ENCODE measurements at regions not wholly inside any gene's neighbourhood (a gene's known extent, or its start where the extent isn't known, plus 50 kb on each side); places are given as distances from the start of the nearest gene placed in this dataset.

DNA sequence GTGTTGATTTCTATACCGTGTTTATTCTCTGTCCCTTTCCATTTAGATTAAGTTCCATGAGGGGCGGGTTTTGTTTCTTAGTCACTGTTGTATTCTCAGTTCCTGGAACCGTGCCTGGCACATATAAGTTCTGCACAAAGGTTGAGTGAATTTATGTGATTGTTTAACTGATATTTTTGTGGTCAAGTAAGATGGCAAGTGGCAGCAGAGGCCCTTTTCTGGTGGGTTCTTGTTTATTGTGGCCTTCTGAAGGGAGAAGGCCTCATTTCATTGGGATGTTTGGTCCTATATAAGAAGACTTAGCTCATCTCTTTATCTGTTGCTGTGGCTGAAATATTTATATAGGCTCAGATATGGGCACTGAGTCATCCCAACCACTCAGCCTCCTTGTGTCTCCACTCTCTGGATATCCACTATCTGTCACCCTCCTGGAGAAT, 262.5 kb downstream of the PSAT1 start:
- H3K4me1 ChIP-seq (replicated peaks in 1 of 2), result no peaks in the 10 kb centered on the region
- no peak overlapping the region for H3K4me3 ChIP-seq
- in situ Hi-C loops (cut with MboI; ENCODE audit: low pct_unique_long_range_greater_than_20kb in 2 of 9, low sequenced_read_pairs in 9 of 9, unreplicated experiment in 9 of 9), result loop anchor here in 1 of 9 experiments (25.0 kb wide), 1 partner anchor 103 kb away; no protein-coding TSS in a partner anchor
- ATAC-seq (replicated peaks in 6 of 8), result no peak
- WGBS, 10 experiments, result 40 to 100% (median 92%) methylated on average over 1 to 3 of the region's 3 CpGs; no CpG with 5 or more reads in 2 of the 10 experiments
- H3K27ac ChIP-seq, result no peak overlapping the region

DNA sequence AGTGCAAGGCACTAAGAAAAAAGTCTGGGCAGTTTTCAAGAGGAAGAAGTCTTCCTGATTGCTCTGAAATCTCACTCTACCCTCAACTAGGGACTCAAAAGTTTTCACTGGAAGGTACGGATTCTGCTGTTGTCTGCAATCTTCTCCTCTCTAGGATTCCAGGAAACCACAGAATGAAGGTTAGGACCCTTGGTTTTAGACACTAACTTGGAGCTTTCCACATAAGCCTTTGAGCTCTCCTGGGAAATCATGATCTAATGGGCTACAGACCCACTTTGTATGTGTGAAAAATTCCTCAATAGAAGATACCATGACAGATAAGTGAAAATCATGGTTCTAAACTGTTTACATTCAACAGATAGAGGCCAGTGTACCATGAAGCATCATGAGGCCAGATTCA, 265.1 kb downstream of the PSAT1 start:
- Histone ChIP-seq H3K4me3 (no peak overlapping the region), H3K4me1 (replicated peaks in 1 of 2) (no peaks in the 10 kb centered on the region), H3K27ac (no peak overlapping the region)
- no peak for ATAC-seq (replicated peaks in 6 of 8)
- WGBS, 10 experiments, result 40 to 90% (median 67%) methylated on average over 1 of the region's 1 CpG; no CpG with 5 or more reads in 6 of the 10 experiments
- in situ Hi-C loops (cut with MboI; ENCODE audit: low pct_unique_long_range_greater_than_20kb in 2 of 9, low sequenced_read_pairs in 9 of 9, unreplicated experiment in 9 of 9), result loop anchor here in 1 of 9 experiments (25.0 kb wide), 1 partner anchor 100 kb away; no protein-coding TSS in a partner anchor

DNA sequence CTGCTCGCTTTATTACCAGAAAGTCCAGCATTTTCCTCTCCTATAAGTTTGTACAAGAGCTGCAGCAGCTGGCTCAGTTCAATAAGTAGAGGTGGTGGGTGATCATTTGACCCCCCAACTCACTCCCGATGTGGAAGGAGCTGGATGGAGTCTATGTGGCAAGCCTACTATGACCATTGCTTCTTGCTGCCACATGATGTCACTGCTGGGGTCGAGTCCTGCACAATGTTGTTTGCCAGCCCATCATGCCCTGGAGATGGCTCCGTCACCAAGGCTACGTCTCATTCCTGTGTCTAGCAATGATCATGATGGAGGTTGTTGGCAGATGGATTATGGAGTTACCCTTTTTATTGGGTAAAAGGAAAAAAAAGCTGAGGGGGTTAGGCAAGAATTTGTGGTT, 266.3 kb downstream of the PSAT1 start:
- H3K27ac ChIP-seq, result no peak overlapping the region
- in situ Hi-C loops (cut with MboI; ENCODE audit: low pct_unique_long_range_greater_than_20kb in 2 of 9, low sequenced_read_pairs in 9 of 9, unreplicated experiment in 9 of 9), result loop anchor here in 1 of 9 experiments (25.0 kb wide), 1 partner anchor 99 kb away; no protein-coding TSS in a partner anchor
- peak in 1 of 8 experiments; percentile 36 for ATAC-seq (replicated peaks in 6 of 8)
- 38 to 100% (median 94%) methylated on average over 1 to 5 of the region's 5 CpGs; no CpG with 5 or more reads in 2 of the 10 experiments for WGBS, 10 experiments
- H3K4me1 ChIP-seq (replicated peaks in 1 of 2), result no peaks in the 10 kb centered on the region
- H3K4me3 ChIP-seq, result no peak overlapping the region

GRCh38 chr9:78565481-78565880, 268.6 kb downstream of the PSAT1 start:
- ATAC-seq (replicated peaks in 6 of 8), result peak in 1 of 8 experiments; percentile 37
- no peak overlapping the region for H3K4me3 ChIP-seq
- WGBS, 10 experiments, result 0 to 90% (median 72%) methylated on average over 1 to 5 of the region's 5 CpGs; no CpG with 5 or more reads in 1 of the 10 experiments
- in situ Hi-C loops (cut with MboI; ENCODE audit: low pct_unique_long_range_greater_than_20kb in 2 of 9, low sequenced_read_pairs in 9 of 9, unreplicated experiment in 9 of 9), result loop anchor here in 1 of 9 experiments (25.0 kb wide), 1 partner anchor 97 kb away; no protein-coding TSS in a partner anchor
- no peak overlapping the region for H3K27ac ChIP-seq
- no peaks in the 10 kb centered on the region for H3K4me1 ChIP-seq (replicated peaks in 1 of 2)

- no peak for ATAC-seq (replicated peaks in 6 of 8)
- H3K4me3 ChIP-seq, result no peak overlapping the region
- 0 to 100% (median 47%) methylated on average over 1 to 2 of the region's 2 CpGs; no CpG with 5 or more reads in 5 of the 10 experiments for WGBS, 10 experiments
- no peak overlapping the region for H3K27ac ChIP-seq
- no peaks in the 10 kb centered on the region for H3K4me1 ChIP-seq (replicated peaks in 1 of 2)
- in situ Hi-C loops (cut with MboI; ENCODE audit: low pct_unique_long_range_greater_than_20kb in 2 of 9, low sequenced_read_pairs in 9 of 9, unreplicated experiment in 9 of 9), result loop anchor here in 1 of 9 experiments (25.0 kb wide), 1 partner anchor 96 kb away; no protein-coding TSS in a partner anchor
Observed at GRCh38 chr9:78566521-78566920, 269.6 kb downstream of the PSAT1 start.

DNA sequence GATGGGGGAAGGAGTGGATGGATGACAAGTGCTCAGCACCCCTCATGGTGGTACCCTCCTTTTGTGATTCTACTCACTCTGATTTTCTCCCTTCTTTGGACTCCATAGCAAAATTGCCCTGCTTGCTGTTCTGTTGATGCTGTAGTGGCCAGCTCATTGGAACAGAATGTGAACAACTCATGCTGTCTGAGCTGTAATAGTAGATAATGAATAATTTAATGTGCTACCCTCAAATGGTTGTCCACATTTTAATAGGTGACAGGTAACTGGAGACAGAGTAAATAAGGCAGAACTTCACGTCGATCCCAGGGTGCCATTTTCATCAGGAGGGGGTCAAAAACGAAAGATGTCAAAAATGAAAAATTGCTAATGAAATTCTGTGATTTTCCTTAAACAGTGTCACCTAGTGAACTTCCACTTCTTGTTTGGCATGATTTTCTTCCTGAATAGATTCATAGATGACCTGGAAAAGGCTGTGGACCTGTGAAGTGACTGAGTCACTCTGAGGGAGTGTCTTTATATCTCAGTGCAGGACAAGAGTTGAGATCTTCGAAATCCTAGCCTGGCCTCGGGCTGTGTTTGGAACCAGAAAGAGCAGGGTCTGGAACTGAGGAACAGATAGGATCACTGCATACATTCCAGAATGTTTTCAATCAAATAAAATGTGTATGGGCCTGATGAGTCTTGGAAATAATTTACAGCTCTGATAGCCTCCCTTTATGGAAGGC, 270.2 kb downstream of the PSAT1 start:
- 75 to 100% (median 95%) methylated on average over 1 to 5 of the region's 5 CpGs; no CpG with 5 or more reads in 3 of the 10 experiments for WGBS, 10 experiments
- ATAC-seq (replicated peaks in 6 of 8), result no peak
- H3K4me1 ChIP-seq (replicated peaks in 1 of 2), result no peaks in the 10 kb centered on the region
- no peak overlapping the region for H3K27ac ChIP-seq
- no peak overlapping the region for H3K4me3 ChIP-seq
- in situ Hi-C loops (cut with MboI; ENCODE audit: low pct_unique_long_range_greater_than_20kb in 2 of 9, low sequenced_read_pairs in 9 of 9, unreplicated experiment in 9 of 9), result loop anchor here in 1 of 9 experiments (25.0 kb wide), 1 partner anchor 95 kb away; no protein-coding TSS in a partner anchor

DNA sequence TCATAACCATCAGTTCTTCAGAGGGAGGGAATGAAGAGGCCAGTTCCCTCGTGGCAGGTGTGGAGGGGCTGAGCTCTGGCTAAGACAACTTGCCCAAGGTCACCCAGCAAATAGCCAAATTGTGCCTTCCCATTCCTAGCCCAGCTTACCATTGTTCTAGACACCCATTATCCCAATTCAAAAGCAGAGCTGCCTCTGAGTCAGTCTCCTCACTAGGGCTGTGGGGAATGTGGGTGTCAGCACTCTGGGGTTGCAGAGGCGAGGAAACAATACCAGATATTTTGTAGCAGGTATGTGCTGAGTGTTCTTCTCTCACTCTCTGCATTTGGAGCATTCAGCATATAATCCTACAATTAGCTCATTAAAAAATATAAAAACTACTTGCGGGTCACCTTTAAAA, 270.8 kb downstream of the PSAT1 start:
- Histone ChIP-seq H3K4me1 (replicated peaks in 1 of 2) (no peaks in the 10 kb centered on the region), H3K27ac (no peak overlapping the region), H3K4me3 (no peak overlapping the region)
- 20 to 100% (median 94%) methylated on average over 1 to 3 of the region's 3 CpGs for WGBS, 10 experiments
- ATAC-seq (replicated peaks in 6 of 8), result no peak
- in situ Hi-C loops (cut with MboI; ENCODE audit: low pct_unique_long_range_greater_than_20kb in 2 of 9, low sequenced_read_pairs in 9 of 9, unreplicated experiment in 9 of 9), result loop anchor here in 1 of 9 experiments (25.0 kb wide), 1 partner anchor 95 kb away; no protein-coding TSS in a partner anchor

GRCh38 chr9:78568774-78569173, 271.8 kb downstream of the PSAT1 start:
- H3K4me1 ChIP-seq (replicated peaks in 1 of 2), result no peaks in the 10 kb centered on the region
- H3K27ac ChIP-seq, result no peak overlapping the region
- ATAC-seq (replicated peaks in 6 of 8), result no peak
- H3K4me3 ChIP-seq, result no peak overlapping the region
- 20 to 100% (median 92%) methylated on average over 1 to 5 of the region's 5 CpGs for WGBS, 10 experiments
- in situ Hi-C loops (cut with MboI; ENCODE audit: low pct_unique_long_range_greater_than_20kb in 2 of 9, low sequenced_read_pairs in 9 of 9, unreplicated experiment in 9 of 9), result loop anchor here in 1 of 9 experiments (25.0 kb wide), 1 partner anchor 94 kb away; no protein-coding TSS in a partner anchor

GRCh38 chr9:78572266-78572665, 275.3 kb downstream of the PSAT1 start:
- 23 to 100% (median 59%) methylated on average over 1 to 3 of the region's 3 CpGs; no CpG with 5 or more reads in 2 of the 10 experiments for WGBS, 10 experiments
- no peak overlapping the region for H3K27ac ChIP-seq
- no peak for ATAC-seq (replicated peaks in 6 of 8)
- in situ Hi-C loops (cut with MboI; ENCODE audit: low pct_unique_long_range_greater_than_20kb in 2 of 9, low sequenced_read_pairs in 9 of 9, unreplicated experiment in 9 of 9), result loop anchor here in 1 of 9 experiments (25.0 kb wide), 1 partner anchor 90 kb away; no protein-coding TSS in a partner anchor
- peaks cover 10 to 20% of the 10 kb centered on the region in 2 donors for H3K4me1 ChIP-seq (replicated peaks in 1 of 2)
- no peak overlapping the region for H3K4me3 ChIP-seq

DNA sequence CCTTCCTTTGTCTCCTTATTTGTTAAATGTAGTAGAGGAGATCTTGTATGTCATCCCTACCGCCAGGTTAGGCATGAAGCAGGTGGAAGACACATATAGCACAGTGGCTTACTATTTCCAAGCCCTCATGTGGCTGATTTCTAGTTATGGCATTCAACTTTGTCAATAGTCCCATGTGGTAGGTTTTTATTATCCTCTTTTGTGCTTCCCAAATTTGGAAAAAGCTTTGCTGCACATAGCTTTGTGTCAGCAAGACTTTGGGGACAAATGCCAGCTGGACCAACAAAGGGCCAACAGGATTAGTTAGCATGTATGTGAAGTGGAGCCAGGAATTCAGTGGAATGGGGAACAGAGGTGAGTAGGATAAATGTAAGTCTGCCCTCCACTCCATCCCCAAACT, 276.3 kb downstream of the PSAT1 start:
- 13 to 100% (median 29%) methylated on average over 1 of the region's 1 CpG; no CpG with 5 or more reads in 5 of the 10 experiments for WGBS, 10 experiments
- ATAC-seq (replicated peaks in 6 of 8), result no peak
- H3K27ac ChIP-seq, result no peak overlapping the region
- H3K4me1 ChIP-seq (replicated peaks in 1 of 2), result peaks cover 10 to 20% of the 10 kb centered on the region in 2 donors
- in situ Hi-C loops (cut with MboI; ENCODE audit: low pct_unique_long_range_greater_than_20kb in 2 of 9, low sequenced_read_pairs in 9 of 9, unreplicated experiment in 9 of 9), result loop anchor here in 1 of 9 experiments (25.0 kb wide), 1 partner anchor 89 kb away; no protein-coding TSS in a partner anchor
- no peak overlapping the region for H3K4me3 ChIP-seq

GRCh38 chr9:78573669-78574068, 276.7 kb downstream of the PSAT1 start:
- WGBS, 10 experiments, result 0 to 100% (median 70%) methylated on average over 1 to 4 of the region's 4 CpGs; no CpG with 5 or more reads in 1 of the 10 experiments
- Histone ChIP-seq H3K27ac (no peak overlapping the region), H3K4me3 (no peak overlapping the region), H3K4me1 (replicated peaks in 1 of 2) (peaks cover 10 to 20% of the 10 kb centered on the region in 2 donors)
- in situ Hi-C loops (cut with MboI; ENCODE audit: low pct_unique_long_range_greater_than_20kb in 2 of 9, low sequenced_read_pairs in 9 of 9, unreplicated experiment in 9 of 9), result loop anchor here in 1 of 9 experiments (25.0 kb wide), 1 partner anchor 89 kb away; no protein-coding TSS in a partner anchor
- ATAC-seq (replicated peaks in 6 of 8), result no peak

GRCh38 chr9:78574354-78575045, 277.6 kb downstream of the PSAT1 start:
- WGBS, 10 experiments, result 0 to 92% (median 74%) methylated on average over 2 to 7 of the region's 7 CpGs
- no peak overlapping the region for H3K27ac ChIP-seq
- in situ Hi-C loops (cut with MboI; ENCODE audit: low pct_unique_long_range_greater_than_20kb in 2 of 9, low sequenced_read_pairs in 9 of 9, unreplicated experiment in 9 of 9), result loop anchor here in 1 of 9 experiments (25.0 kb wide), 1 partner anchor 88 kb away; no protein-coding TSS in a partner anchor
- peaks cover 10 to 20% of the 10 kb centered on the region in 2 donors for H3K4me1 ChIP-seq (replicated peaks in 1 of 2)
- H3K4me3 ChIP-seq, result no peak overlapping the region
- ATAC-seq (replicated peaks in 6 of 8), result no peak
